ENCODE measurements at regions not wholly inside any gene's neighbourhood (a gene's known extent, or its start where the extent isn't known, plus 50 kb on each side); places are given as distances from the start of the nearest gene placed in this dataset.

DNA sequence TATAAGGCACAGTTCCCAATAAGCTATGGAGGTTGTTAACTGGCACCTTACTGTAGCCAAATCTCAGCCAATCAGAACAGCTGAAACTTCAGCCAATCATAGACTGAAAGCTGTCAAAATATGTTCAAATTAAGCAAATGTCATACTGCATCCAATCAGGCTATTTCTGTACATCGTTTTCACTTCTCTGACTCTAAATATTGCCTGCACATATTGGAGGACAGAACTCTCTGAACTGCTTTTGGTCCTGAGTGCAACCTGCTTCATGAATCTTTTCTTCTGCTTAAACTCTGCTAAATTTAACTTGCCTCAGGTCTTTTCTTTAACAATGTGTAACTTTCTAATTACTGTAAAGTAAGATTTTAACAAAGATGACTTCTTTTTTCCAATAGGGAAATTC, 1198.9 kb upstream of the PCDH7 start:
- no peak overlapping the region for H3K4me3 ChIP-seq
- ATAC-seq (no peak), DNase-seq (no peak)
- no peak for TF ChIP-seq CTCF (IDR thresholded peaks at IDR 0.05)
- no peak for TF ChIP-seq POLR2A (IDR thresholded peaks at IDR 0.05)
- no peaks in the 10 kb centered on the region for H3K36me3 ChIP-seq (replicated peaks in 1 of 2; ENCODE audit: insufficient read depth in 1 of 2, low read depth in 2 of 2)
- no peak overlapping the region for H3K27ac ChIP-seq
- H3K4me1 ChIP-seq: no peaks in the 10 kb centered on the region
- intact Hi-C loops (cut with DNase I): no loop called here
- no peaks in the 10 kb centered on the region for H3K9me3 ChIP-seq
- 43 to 57% methylated on average over 1 of the region's 1 CpG for WGBS, 2 donors
- no peaks in the 10 kb centered on the region for H3K27me3 ChIP-seq

GRCh38 chr4:29536745-29537144, 1183.4 kb upstream of the PCDH7 start:
- Histone ChIP-seq H3K9me3 (peaks cover 0 to under 1% (median 0%) of the 10 kb centered on the region in 3 donors), H3K4me1 (no peaks in the 10 kb centered on the region), H3K27ac (no peak overlapping the region), H3K4me3 (no peak overlapping the region), H3K36me3 (replicated peaks in 1 of 2; ENCODE audit: insufficient read depth in 1 of 2, low read depth in 2 of 2) (no peaks in the 10 kb centered on the region), H3K27me3 (no peaks in the 10 kb centered on the region)
- ATAC-seq (no peak), DNase-seq (no peak)
- TF ChIP-seq CTCF (IDR thresholded peaks at IDR 0.05) (no peak), POLR2A (IDR thresholded peaks at IDR 0.05) (no peak)
- WGBS, 2 donors: 51 to 60% methylated on average over 3 of the region's 3 CpGs
- intact Hi-C loops (cut with DNase I): no loop called here

DNA sequence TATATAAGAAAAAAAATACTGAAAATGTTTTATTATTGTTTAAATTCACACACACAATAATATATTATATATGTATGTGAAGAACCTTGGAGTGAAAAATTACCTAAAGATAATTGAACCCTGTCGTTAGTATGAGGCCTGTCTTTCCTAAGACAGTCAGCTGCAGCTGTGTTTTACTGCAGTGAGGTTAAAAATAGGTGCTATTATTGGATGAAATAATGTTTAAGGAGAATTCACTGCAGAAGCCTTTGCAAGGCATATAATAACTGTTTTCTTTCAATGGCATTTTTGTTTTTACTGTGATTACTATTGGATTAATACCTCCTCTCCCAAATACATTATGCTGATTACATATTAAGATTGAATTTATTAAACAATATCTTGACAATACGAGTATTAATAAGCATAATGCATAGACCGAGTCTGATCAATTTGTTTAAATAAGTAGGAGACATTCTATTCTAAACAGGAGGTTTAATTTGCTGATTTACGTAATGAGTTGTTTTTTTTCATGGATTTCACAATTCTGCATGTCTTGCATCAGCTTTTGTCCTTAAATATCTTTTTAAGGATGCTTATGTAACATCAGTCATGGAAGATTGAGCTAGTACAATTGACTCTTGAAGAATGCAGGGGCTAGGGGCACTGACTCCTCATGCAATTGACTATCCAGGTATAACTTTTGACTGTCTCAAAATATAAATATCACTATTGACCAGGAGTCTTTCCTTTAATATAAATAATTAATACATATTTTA, 1181.1 kb upstream of the PCDH7 start:
- no peak for ATAC-seq
- H3K27ac ChIP-seq: no peak overlapping the region
- WGBS, 2 donors: 28 to 36% methylated on average over 4 of the region's 4 CpGs

DNA sequence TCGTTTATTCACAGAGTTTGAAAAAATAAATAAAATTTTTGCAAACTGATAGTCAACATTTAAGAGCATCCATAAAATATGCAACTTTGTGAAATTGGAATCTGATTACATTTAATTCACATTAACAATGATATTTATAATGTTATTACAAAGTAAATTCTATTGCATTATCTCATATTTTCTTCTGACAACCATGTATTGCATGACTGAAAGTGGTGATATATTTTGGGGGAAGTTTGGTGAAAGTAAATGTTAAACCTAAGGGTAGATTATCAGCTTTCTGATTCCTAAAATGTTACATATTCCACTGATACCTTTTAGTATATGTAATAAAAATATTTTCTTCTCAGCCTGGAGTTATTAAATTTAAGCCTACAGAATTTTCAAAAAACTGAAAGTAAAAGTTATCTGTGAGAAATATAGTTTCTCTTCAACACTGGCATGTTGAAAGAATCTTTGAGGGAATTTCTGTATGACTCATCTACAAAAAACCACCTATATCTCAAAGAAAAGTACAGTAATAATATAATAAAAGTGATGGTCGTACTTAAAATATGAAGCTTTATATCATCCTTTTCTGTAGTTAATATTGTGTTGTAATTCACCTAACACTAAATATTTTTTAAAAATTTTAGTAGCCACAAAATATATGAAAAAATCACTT, 1179.6 kb upstream of the PCDH7 start:
- DNase-seq (no peak), ATAC-seq (no peak)
- Histone ChIP-seq H3K36me3 (replicated peaks in 1 of 2; ENCODE audit: insufficient read depth in 1 of 2, low read depth in 2 of 2) (no peaks in the 10 kb centered on the region), H3K27me3 (no peaks in the 10 kb centered on the region), H3K4me3 (no peak overlapping the region), H3K4me1 (no peaks in the 10 kb centered on the region), H3K9me3 (peaks cover 0 to 10% (median 0%) of the 10 kb centered on the region in 3 donors), H3K27ac (no peak overlapping the region)
- intact Hi-C loops (cut with DNase I): no loop called here
- TF ChIP-seq CTCF (IDR thresholded peaks at IDR 0.05): no peak
- TF ChIP-seq POLR2A (IDR thresholded peaks at IDR 0.05): no peak
- 40 to 42% methylated on average over 2 of the region's 2 CpGs for WGBS, 2 donors

More for the DNA sequence above, 1181.1 kb upstream of the PCDH7 start:
- no peak overlapping the region for H3K4me3 ChIP-seq
- H3K36me3 ChIP-seq (replicated peaks in 1 of 2; ENCODE audit: insufficient read depth in 1 of 2, low read depth in 2 of 2): no peaks in the 10 kb centered on the region
- TF ChIP-seq CTCF (IDR thresholded peaks at IDR 0.05) (no peak), POLR2A (IDR thresholded peaks at IDR 0.05) (no peak)
- peaks cover 0 to 10% (median 0%) of the 10 kb centered on the region in 3 donors for H3K9me3 ChIP-seq
- intact Hi-C loops (cut with DNase I): no loop called here
- no peaks in the 10 kb centered on the region for H3K27me3 ChIP-seq
- no peaks in the 10 kb centered on the region for H3K4me1 ChIP-seq
- no peak for DNase-seq

All from body of pancreas (tissue), 4 donors.